Memory B cell (primary cell): ENCODE measurements at regions not wholly inside any gene's neighbourhood (a gene's known extent, or its start where the extent isn't known, plus 50 kb on each side); places are given as distances from the start of the nearest gene placed in this dataset.

ENCODE experiments used
- ATAC-seq: fragments of 150-1000 bp; cut with Tn5 transposase; 2 replicates; pipeline ENCODE4 v1.10.0; 2021; ENCODE audit warnings: low read depth, mild to moderate bottlenecking, moderate library complexity
- DNase-seq, 2 donors: peaks; one replicate each; pipeline ENCODE4 v3.0.0; 2022; ENCODE audit warnings: low spot score in 2 of 2
- H3K27ac Mint-ChIP-seq: one replicate; pipeline ENCODE4 v1.8.0; 2022; ENCODE audit warnings: mild to moderate bottlenecking, moderate library complexity, mixed read lengths
- H3K27me3 Mint-ChIP-seq: one replicate; pipeline ENCODE4 v1.8.0; 2022; ENCODE audit warnings: mixed read lengths
- H3K36me3 Mint-ChIP-seq: one replicate; pipeline ENCODE4 v1.8.0; 2022; ENCODE audit warnings: mild to moderate bottlenecking, mixed read lengths
- H3K4me1 Mint-ChIP-seq: one replicate; pipeline ENCODE4 v1.8.0; 2022; ENCODE audit warnings: mixed read lengths
- H3K4me3 Mint-ChIP-seq: one replicate; pipeline ENCODE4 v1.8.0; 2022; ENCODE audit warnings: mild to moderate bottlenecking, moderate library complexity, mixed read lengths
- H3K9me3 Mint-ChIP-seq: one replicate; pipeline ENCODE4 v1.8.0; 2022; ENCODE audit warnings: mixed read lengths

DNA sequence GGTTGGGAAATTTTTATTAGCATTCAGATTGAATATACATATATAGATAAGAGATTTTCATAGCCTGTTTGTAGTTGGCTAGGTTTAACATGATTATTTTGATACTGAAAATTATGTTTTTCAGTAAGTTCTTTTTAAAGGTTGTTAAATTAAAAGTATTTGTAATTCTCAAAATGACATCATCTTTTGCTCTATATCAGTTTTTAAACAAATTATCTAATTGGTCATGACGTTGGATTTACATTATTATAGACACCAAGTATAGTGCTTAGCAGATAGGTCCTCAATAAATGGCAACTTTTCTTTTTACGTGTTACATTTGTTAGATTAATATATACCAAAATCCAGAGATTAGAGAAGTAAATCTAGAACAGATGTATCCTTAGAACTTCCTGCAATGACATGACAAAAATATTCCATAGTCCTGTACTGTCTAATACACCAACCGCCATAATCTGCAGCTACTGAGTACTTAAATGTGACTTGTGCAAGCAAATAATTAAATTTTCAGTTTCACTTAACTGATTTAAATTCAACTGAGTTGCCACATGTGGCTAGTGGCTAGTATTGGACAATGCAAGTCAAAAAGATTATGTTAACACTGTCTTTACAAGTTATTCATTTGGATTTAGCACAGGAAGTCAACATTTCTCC is 1613.1 kb upstream of the TENM3 start:
- Mint-ChIP-seq H3K4me3 (no peak overlapping the region), H3K27ac (no peak overlapping the region), H3K4me1 (no peaks in the 10 kb centered on the region), H3K36me3 (no peaks in the 10 kb centered on the region), H3K9me3 (no peaks in the 10 kb centered on the region), H3K27me3 (no peaks in the 10 kb centered on the region)
- no peak for DNase-seq
- no peak for ATAC-seq

GRCh38 chr4:180634306-180634705 is 1608.9 kb upstream of the TENM3 start:
- peaks cover 1% of the 10 kb centered on the region for H3K9me3 Mint-ChIP-seq
- no peaks in the 10 kb centered on the region for H3K27me3 Mint-ChIP-seq
- no peaks in the 10 kb centered on the region for H3K4me1 Mint-ChIP-seq
- no peak overlapping the region for H3K27ac Mint-ChIP-seq
- H3K4me3 Mint-ChIP-seq: no peak overlapping the region
- ATAC-seq (no peak), DNase-seq (no peak)
- no peaks in the 10 kb centered on the region for H3K36me3 Mint-ChIP-seq

DNA sequence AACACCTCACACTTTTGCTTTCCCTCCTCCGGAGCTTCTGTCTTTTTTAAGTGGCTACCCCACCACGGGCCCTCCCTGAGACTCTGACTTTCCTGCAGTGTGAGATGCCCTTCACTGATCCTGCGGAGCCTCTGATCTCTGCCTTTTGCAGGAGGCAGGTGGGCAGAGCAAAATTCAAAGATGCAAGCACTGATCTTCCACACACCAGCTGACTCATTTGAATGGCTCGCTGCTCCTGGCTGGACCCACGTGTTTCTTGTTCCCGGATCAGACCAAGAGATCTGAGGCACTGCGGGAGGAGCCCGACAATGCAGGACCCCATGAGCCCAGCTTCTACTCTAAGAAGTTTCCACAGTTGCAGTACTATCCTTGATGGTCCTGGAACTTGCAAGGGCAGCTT is 1607.9 kb upstream of the TENM3 start:
- no peak for DNase-seq
- no peak for ATAC-seq
- H3K27ac Mint-ChIP-seq: no peak overlapping the region
- H3K4me1 Mint-ChIP-seq: no peaks in the 10 kb centered on the region
- no peak overlapping the region for H3K4me3 Mint-ChIP-seq
- peaks cover 1% of the 10 kb centered on the region for H3K9me3 Mint-ChIP-seq
- no peaks in the 10 kb centered on the region for H3K36me3 Mint-ChIP-seq
- no peaks in the 10 kb centered on the region for H3K27me3 Mint-ChIP-seq

GRCh38 chr4:180636696-180637404 is 1606.4 kb upstream of the TENM3 start:
- Mint-ChIP-seq H3K36me3 (no peaks in the 10 kb centered on the region), H3K9me3 (peaks cover 1% of the 10 kb centered on the region), H3K4me3 (no peak overlapping the region), H3K27me3 (no peaks in the 10 kb centered on the region), H3K4me1 (no peaks in the 10 kb centered on the region), H3K27ac (no peak overlapping the region)
- DNase-seq (no peak), ATAC-seq (no peak)

DNA sequence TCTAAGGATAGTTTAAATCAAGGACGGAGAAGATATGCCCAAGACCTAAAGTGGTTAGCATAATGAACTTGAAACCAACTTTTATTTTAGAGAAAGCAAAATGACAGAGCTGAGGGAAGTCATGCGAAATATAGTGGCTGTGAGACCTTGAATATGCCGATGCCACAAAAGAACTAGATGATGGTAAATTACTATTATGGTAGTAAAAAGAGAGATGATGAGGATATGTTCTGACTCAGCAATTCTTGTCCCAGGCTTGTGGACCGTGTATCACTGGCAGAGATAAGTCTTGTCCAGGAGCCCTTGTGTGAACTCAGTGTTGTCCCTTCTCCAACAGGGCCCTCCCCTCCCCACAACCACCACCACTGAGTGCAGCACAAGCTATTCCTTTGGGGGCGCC is 1605.6 kb upstream of the TENM3 start:
- H3K27me3 Mint-ChIP-seq: no peaks in the 10 kb centered on the region
- H3K4me1 Mint-ChIP-seq: no peaks in the 10 kb centered on the region
- ATAC-seq: no peak
- no peaks in the 10 kb centered on the region for H3K36me3 Mint-ChIP-seq
- H3K27ac Mint-ChIP-seq: no peak overlapping the region
- no peak for DNase-seq
- H3K9me3 Mint-ChIP-seq: peaks cover 1% of the 10 kb centered on the region
- no peak overlapping the region for H3K4me3 Mint-ChIP-seq

DNA sequence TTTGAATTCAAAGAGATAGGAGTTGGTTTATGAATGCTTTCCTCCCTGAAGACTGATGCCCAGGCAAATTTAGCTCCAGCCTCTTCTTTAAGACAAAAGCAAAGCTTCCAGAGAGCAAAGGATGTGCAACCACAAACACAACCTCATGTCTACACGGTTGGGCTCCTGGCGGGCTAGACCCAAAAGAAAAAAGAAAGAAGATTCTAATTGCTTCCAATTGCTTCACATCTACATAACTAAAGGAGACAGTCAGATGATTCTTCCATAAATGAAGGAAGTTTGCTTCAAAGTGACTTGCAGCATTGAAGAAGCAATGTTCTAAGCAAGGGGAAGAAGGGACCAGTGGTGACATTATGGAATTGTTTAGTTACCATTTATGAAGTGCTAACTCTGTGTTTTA is 1603.0 kb upstream of the TENM3 start:
- Mint-ChIP-seq H3K27ac (no peak overlapping the region), H3K9me3 (peaks cover 1% of the 10 kb centered on the region), H3K36me3 (no peaks in the 10 kb centered on the region), H3K4me1 (no peaks in the 10 kb centered on the region), H3K4me3 (no peak overlapping the region), H3K27me3 (no peaks in the 10 kb centered on the region)
- ATAC-seq (no peak), DNase-seq (no peak)

GRCh38 chr4:180641495-180641894 is 1601.7 kb upstream of the TENM3 start:
- Mint-ChIP-seq H3K4me1 (no peaks in the 10 kb centered on the region), H3K27me3 (no peaks in the 10 kb centered on the region), H3K27ac (no peak overlapping the region), H3K36me3 (no peaks in the 10 kb centered on the region), H3K9me3 (peaks cover 1% of the 10 kb centered on the region), H3K4me3 (no peak overlapping the region)
- DNase-seq: no peak
- ATAC-seq: no peak

- H3K27me3 Mint-ChIP-seq: no peaks in the 10 kb centered on the region
- DNase-seq (no peak), ATAC-seq (no peak)
- no peaks in the 10 kb centered on the region for H3K4me1 Mint-ChIP-seq
- H3K4me3 Mint-ChIP-seq: no peak overlapping the region
- no peak overlapping the region for H3K27ac Mint-ChIP-seq
- H3K9me3 Mint-ChIP-seq: no peaks in the 10 kb centered on the region
- no peaks in the 10 kb centered on the region for H3K36me3 Mint-ChIP-seq
Observed at GRCh38 chr4:180642732-180643131, 1600.5 kb upstream of the TENM3 start.

GRCh38 chr4:180650273-180650672 is 1592.9 kb upstream of the TENM3 start:
- no peaks in the 10 kb centered on the region for H3K27me3 Mint-ChIP-seq
- no peak overlapping the region for H3K27ac Mint-ChIP-seq
- no peak for ATAC-seq
- peaks cover 1% of the 10 kb centered on the region for H3K9me3 Mint-ChIP-seq
- H3K36me3 Mint-ChIP-seq: no peaks in the 10 kb centered on the region
- H3K4me1 Mint-ChIP-seq: no peaks in the 10 kb centered on the region
- DNase-seq: no peak
- no peak overlapping the region for H3K4me3 Mint-ChIP-seq

DNA sequence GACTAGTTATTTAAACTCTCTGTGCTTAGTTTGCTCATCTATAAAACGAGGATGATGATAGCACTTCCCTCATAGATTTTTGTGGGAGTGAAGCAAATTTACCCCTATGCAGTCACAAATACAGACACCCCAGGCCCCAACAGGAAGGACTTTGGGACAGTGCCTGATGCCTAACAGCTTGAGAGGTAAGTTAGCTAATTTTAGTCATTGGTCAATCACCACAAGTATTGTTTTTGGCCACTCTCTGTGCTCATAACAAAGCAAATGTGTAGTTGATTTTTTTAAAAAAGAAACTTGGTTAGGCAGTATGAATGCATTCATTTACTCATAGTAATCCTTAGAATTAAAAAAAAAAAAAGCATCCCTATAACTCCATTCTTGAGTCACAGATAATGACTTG is 1590.7 kb upstream of the TENM3 start:
- ATAC-seq (no peak), DNase-seq (no peak)
- Mint-ChIP-seq H3K9me3 (peaks cover 1% of the 10 kb centered on the region), H3K4me1 (no peaks in the 10 kb centered on the region), H3K27ac (no peak overlapping the region), H3K4me3 (no peak overlapping the region), H3K36me3 (no peaks in the 10 kb centered on the region), H3K27me3 (no peaks in the 10 kb centered on the region)

GRCh38 chr4:180655886-180656285 is 1587.3 kb upstream of the TENM3 start:
- H3K27me3 Mint-ChIP-seq: no peaks in the 10 kb centered on the region
- no peak overlapping the region for H3K4me3 Mint-ChIP-seq
- H3K4me1 Mint-ChIP-seq: no peaks in the 10 kb centered on the region
- peaks cover 1% of the 10 kb centered on the region for H3K9me3 Mint-ChIP-seq
- no peaks in the 10 kb centered on the region for H3K36me3 Mint-ChIP-seq
- H3K27ac Mint-ChIP-seq: no peak overlapping the region
- no peak for DNase-seq
- no peak for ATAC-seq

- no peak for ATAC-seq
- H3K4me1 Mint-ChIP-seq: no peaks in the 10 kb centered on the region
- no peaks in the 10 kb centered on the region for H3K9me3 Mint-ChIP-seq
- no peak for DNase-seq
- H3K27ac Mint-ChIP-seq: no peak overlapping the region
- H3K4me3 Mint-ChIP-seq: no peak overlapping the region
- no peaks in the 10 kb centered on the region for H3K36me3 Mint-ChIP-seq
- H3K27me3 Mint-ChIP-seq: no peaks in the 10 kb centered on the region
Observed at GRCh38 chr4:180657881-180658280, 1585.3 kb upstream of the TENM3 start.

GRCh38 chr4:180664766-180665368 is 1578.3 kb upstream of the TENM3 start:
- no peaks in the 10 kb centered on the region for H3K4me1 Mint-ChIP-seq

GRCh38 chr4:180665481-180665880 is 1577.7 kb upstream of the TENM3 start:
- DNase-seq: no peak
- Mint-ChIP-seq H3K4me3 (no peak overlapping the region), H3K27ac (no peak overlapping the region), H3K9me3 (no peaks in the 10 kb centered on the region), H3K36me3 (no peaks in the 10 kb centered on the region), H3K27me3 (no peaks in the 10 kb centered on the region), H3K4me1 (no peaks in the 10 kb centered on the region)
- no peak for ATAC-seq

More at GRCh38 chr4:180664766-180665368, 1578.3 kb upstream of the TENM3 start:
- Mint-ChIP-seq H3K4me3 (no peak overlapping the region), H3K27ac (no peak overlapping the region), H3K36me3 (no peaks in the 10 kb centered on the region), H3K27me3 (no peaks in the 10 kb centered on the region), H3K9me3 (no peaks in the 10 kb centered on the region)
- ATAC-seq (no peak), DNase-seq (peak; percentile 18 to 22)
